HG03159 (cell line): ENCODE measurements at regions not wholly inside any gene's neighbourhood (a gene's known extent, or its start where the extent isn't known, plus 50 kb on each side); places are given as distances from the start of the nearest gene placed in this dataset.

Experiments used
- ATAC-seq: cut with Tn5 transposase; IDR thresholded peaks from one replicate; pipeline ENCODE4 v1.9.1; 2021; ENCODE audit warnings: mild to moderate bottlenecking, moderate library complexity; ENCODE audit not compliant: unreplicated experiment

DNA sequence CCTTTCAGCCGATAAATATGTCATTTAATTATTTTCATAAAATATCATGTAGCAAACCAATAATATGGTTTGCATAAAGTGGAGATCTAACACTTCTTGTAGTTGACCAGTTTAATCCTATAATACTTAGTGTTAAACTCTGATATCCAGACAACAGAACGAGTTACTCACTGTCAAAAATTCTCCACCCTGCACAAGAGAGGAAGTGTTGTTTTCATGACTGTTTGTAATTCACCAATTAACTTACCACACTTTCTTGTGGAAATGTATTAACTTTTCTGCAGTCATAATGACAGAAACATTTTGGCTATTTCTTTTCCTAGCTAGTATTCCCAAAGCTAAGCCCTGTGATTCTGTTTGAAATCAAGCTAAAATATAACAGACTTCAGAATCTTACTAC is 555.3 kb upstream of the FTMT start:
- no peak for ATAC-seq

- ATAC-seq = no peak
Observed at GRCh38 chr5:121299153-121299552, 552.5 kb upstream of the FTMT start.

DNA sequence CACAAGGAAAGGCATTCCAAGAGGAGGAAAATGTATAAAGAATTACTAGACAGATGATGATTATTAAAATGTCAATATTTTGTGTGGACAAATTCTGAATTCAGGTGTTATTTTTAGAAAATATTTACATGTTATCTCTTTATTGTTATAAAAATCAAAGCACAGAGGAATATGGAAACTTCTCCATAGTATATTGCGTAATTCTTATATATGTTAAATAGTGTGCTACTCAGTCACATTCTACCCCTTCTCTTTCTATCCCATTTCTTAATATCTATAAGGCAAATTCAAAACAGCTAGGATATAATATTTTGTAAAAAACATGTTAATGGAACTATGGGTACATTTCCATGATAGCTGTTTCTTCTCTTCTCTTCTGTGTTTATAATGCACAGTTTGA is 546.8 kb upstream of the FTMT start:
- ATAC-seq = no peak

DNA sequence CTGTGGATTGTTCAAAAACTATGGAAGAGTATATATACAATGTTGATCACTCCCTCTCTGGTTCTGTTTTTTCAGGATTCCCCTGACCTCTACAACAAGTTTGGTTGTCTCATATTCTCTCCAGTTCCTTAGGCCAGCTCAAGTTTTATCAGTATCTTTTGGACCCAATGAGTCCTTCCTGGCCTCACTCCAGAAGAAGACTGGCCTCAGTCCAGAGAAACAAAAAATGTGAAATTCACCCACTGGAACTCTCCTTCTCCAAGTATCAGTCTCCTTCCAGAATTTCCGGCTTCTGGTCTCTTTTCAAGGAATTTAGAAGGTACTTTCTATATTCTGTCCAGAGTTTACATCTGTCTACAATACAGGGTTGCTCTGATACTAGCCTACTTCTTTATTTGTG is 537.8 kb upstream of the FTMT start:
- ATAC-seq = no peak

DNA sequence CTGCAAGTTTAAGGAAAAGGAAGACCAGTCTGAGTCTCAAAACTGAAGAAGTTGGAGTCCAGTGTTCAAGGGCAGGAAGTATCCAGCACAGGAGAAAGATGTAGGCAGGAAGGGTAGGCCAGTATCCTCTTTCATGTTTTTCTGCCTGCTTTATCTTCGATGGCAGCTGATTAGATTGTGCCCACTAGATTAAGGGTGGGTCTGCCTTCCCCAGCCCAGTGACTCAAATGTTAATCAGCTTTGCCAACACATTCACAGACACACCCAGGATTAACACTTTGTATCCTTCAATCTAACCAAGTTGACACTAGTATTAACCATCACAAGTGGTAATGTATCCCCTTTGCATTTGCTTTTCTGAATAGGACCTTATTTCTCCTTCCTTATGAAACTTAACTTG is 535.9 kb upstream of the FTMT start:
- ATAC-seq = no peak

DNA sequence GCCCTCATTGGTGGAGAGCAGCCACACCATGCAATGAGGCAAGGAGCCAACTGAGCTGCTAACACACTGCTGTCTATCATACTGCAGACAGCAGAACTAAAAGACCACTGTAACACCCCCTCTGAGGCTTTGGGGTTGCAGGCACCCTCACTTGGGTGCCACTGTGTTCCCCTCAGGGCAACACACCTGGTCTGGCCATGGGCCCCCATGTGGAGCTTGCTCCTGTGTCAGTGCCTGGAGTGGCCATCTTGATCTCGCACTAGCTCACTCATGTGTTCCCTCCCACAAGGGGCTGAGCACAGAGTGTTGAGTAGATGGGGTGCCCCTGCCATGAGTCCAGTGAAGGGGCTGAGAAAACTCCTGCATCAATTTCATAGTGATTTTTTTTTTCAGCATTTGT is 532.4 kb upstream of the FTMT start:
- ATAC-seq = no peak

DNA sequence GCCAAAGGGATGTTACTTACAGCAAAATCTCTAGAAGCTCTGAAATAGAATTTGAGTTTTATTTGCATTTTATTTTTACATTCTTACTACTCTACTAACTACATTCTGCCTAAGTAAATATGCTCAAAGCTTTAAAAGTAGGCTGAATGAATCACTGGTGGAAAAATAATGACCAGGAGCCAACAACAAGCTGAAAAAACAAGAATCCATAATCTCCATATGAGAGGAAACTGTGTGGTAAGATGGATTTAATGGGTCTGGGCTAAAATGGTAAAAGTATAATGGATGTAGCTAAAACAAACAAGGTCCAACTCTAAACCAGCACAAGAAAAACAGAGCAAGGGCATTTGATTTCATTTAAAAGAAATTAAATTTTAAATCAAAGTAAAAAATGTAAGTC is 525.8 kb upstream of the FTMT start:
- no peak for ATAC-seq

DNA sequence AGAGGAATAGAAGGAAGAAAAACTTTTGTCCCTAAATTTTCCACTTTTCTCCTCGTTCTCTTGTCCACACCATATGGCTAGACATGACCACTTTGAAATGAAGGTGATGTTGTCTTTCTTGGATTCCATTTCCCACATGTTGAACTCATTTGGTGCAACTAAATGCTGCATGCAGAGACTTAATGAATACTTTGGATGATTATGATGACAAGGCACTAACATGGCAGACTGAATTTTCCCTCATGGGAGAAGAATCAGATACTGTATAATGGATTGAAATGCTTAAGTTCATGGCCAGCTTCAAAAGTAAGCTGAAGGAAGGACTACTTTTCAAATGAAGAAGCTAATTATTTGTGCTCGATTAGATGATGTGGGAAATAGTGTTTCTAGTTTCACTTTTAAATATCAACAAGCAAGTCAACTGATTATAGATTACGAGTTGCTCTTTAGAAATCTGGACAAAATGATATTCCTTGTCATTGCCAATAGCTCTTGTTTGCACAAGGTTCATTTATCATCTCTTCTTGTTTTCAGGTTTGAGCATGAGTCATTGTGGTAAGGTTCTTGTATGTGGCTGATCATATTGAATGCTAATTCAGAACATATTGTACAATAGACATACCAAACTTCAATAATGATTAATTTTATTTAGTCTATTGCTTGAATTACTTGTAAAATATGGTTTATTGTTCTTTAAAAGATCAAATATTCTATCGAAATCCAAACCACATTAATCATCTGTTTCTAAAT is 501.3 kb upstream of the FTMT start:
- no peak for ATAC-seq

- no peak for ATAC-seq
Observed at GRCh38 chr5:121366515-121366914, 485.2 kb upstream of the FTMT start.

GRCh38 chr5:121373371-121373770 is 478.3 kb upstream of the FTMT start:
- no peak for ATAC-seq

DNA sequence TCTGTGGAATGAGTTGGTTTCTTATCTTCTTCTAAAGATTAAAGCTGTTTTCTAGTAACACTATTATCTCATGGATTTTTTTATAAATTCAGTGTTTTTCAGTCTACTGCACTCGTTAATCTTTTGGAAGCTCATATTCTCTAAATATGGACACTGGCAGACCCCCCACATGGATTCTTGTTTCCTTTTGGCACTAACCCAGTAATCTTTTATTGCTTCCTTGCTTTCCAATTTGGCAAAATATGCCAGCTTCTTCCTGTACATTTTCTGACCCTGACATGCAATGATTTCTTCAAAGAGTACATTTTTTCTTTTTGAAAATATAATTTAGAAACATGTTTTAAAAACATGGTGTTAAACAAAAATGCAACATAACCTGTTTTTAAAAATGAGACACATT is 474.2 kb upstream of the FTMT start:
- no peak for ATAC-seq

DNA sequence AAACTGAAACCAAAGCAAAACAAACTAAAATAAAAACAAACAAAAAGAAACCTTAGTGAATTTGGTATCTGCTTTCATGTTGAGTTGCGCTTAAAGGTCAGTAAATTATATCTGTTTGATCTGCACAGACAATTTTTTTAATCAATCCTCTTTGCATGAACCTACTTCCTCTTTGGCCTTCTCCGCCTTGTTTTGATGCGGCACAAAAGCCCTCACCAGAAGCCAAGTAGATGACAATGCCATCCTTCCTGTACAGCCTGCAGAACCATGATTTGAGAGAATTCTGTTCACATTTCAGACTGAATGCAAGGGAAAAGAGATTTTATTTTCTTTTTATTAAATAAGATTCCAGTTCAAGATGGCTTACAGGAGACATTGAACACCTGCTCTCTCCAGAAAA is 473.6 kb upstream of the FTMT start:
- ATAC-seq = no peak

DNA sequence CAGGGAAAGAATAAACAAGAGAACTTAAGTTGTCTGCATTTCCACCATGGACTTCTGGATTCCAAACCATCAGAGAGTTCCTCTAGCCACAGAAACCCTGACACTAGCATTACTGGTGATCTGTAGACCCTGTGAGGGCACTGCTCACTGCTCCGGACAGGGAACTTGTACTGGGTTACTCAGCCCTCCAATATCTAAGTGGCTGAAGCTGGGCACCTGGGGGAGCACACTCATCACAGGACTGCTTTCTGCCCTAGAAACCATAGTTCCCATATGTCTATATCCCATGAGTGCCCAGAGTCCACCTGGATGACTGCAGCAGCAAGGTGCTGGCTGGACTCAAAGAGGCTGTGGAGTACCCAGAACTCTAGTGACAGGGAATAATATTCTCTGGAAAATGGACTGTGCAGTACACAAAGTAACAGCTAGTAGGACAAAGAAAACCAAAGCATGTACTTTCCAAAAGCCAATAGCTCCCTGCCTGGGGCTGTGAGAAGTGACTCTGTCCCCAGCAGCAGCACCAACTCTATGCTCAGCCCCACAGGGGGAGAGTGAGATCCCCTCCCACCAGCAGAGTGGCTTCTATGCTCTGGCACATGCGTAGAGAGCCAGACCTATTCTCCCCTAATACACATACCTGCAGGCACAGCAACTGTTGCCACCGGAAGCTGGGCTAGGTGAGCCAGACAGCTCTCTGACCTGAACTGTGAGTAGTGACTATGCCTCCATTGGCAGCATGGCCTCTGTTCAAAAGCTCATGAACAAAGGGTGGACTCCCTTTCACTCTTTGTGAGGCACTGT is 472.9 kb upstream of the FTMT start:
- ATAC-seq = no peak

DNA sequence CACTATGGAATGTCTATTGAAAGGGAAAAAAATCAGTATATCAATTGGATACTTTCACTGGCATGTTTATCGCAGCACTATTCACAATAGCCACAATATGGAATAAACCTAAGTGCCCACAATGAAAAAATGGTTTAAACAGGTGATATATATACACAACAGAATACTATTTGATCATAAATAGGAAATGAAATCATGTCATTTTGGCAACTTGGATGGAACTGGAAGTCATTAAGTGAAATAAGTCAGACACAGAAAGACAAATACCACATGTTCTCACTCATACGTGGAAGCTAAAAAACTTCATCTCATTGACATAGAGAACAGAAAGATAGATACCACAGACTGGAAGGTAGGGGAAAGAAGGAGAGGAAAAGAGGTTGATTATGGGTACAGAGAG is 471.6 kb upstream of the FTMT start:
- no peak for ATAC-seq

DNA sequence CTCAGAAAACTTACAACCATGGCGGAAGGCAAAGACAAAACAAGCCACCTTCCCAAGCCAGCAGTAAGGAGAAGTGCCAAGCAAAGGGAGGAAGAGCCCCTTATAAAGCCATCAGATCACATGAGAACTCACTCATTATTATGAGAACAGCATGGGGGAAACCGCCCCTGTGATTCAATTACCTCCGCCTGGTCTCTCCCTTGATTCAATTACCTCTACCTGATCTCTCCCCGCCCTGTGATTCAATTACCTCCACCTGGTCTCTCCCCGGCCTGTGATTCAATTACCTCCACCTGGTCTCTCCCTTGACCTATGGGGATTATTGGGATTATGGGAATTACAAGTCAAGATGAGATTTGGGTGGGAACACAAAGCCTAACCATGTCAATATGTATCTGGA is 467.3 kb upstream of the FTMT start:
- no peak for ATAC-seq

GRCh38 chr5:121386334-121386733 is 465.3 kb upstream of the FTMT start:
- no peak for ATAC-seq

GRCh38 chr5:121396716-121397115 is 455.0 kb upstream of the FTMT start:
- ATAC-seq = no peak

DNA sequence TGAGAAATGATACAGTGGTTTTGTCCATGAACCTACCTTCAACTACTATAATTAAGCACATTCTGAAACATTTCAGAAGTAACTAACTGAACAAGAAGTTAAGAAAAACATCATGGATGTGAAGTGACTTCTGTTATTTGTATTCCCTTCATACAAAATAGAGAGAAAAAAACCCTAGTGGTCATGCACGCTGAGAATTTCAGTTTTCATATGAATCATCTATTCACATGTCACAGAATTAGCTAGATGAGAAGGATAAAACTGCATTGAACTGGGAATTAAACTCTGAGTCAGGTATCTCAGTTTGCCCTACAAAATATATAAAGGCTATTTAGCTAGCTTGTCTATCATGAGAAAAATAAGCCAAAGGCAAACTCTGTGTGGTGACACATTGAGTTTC is 451.8 kb upstream of the FTMT start:
- ATAC-seq = peak; percentile 62

GRCh38 chr5:121408778-121409177 is 442.9 kb upstream of the FTMT start:
- ATAC-seq = no peak

DNA sequence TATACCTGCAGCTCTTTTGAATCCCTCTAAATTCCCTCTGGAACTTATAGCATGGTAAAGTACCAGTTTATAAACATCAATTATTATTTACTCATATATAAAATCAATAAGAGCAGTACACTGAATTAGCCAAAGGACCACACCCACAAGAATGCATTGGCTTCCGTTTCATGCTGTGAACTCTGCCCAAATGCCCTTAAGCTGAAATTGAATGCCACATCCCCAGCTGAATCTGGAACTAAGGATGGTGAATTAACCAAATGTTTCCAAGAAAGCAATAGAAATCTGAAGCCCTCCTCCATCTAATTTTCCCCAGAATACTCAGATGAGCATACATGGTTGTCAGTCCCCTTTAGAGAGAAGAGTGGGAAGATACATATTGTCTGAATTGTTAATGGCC is 436.4 kb upstream of the FTMT start:
- no peak for ATAC-seq

DNA sequence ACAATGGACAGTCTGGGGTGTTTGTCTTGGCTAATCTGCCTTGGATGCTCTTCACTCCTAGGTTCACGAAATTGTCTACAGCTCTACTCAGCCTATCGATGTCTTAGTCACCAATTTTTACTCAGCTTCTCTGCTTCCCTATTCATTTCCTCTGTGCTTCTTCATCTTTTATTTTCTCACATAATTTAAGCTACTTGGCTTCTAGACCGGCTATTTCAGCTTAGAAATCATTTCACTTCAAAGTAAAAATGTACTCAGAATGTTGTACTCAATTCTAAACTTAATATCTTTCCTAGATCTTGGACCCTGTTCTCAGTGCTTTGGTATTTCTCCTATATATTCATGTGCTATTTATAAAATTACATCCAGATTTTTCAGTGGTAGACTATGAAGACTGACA is 430.0 kb upstream of the FTMT start:
- no peak for ATAC-seq

DNA sequence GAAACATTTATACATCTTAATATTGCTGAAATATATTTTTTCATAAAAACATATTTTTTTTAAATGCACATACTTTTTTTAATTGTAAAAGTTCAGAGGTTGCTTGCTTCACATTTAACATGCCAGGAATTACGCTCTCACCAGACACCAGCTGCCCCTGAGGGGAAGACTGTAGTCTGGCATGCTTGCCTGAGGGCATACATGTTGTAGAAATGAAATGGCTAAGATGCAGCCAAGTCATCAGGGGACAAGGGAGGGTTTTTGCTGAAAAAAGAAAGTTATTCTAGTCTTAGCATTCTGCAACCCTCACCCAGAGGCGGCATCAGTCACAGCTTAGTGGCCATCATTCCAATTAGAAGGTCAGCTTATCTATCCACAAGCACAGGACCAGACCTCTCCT is 426.7 kb upstream of the FTMT start:
- ATAC-seq = no peak

GRCh38 chr5:121426153-121426552 is 425.5 kb upstream of the FTMT start:
- ATAC-seq = no peak
